Esophagus (tissue), 2 donors: ENCODE measurements at regions not wholly inside any gene's neighbourhood (a gene's known extent, or its start where the extent isn't known, plus 50 kb on each side); places are given as distances from the start of the nearest gene placed in this dataset.

ENCODE experiments used
- H3K27ac ChIP-seq, 2 donors: one replicate each; pipeline ENCODE4 v1.5.1; 2013; ENCODE audit warnings: low read depth in 2 of 2, mild to moderate bottlenecking in 2 of 2, inconsistent platforms in 1 of 2, low read length in 1 of 2, moderate library complexity in 1 of 2
- H3K27me3 ChIP-seq, 2 donors: one replicate each; pipeline ENCODE4 v1.6.1; 2013; ENCODE audit warnings: low read length in 2 of 2, control low read depth in 1 of 2, mild to moderate bottlenecking in 1 of 2; ENCODE audit not compliant: insufficient read depth in 2 of 2, control insufficient read depth in 1 of 2
- H3K36me3 ChIP-seq, 2 donors: one replicate each; pipeline ENCODE4 v1.6.1; 2013; ENCODE audit warnings: low read length in 1 of 2; ENCODE audit not compliant: control insufficient read depth in 2 of 2, insufficient read depth in 2 of 2
- H3K4me1 ChIP-seq, 2 donors: one replicate each; pipeline ENCODE4 v1.6.1; 2013; ENCODE audit warnings: low read length in 1 of 2; ENCODE audit not compliant: control insufficient read depth in 2 of 2, insufficient read depth in 2 of 2
- H3K4me3 ChIP-seq, 2 donors: one replicate each; pipeline ENCODE4 v1.5.1; 2013; ENCODE audit warnings: low read length in 2 of 2, mild to moderate bottlenecking in 2 of 2, low read depth in 1 of 2, moderate library complexity in 1 of 2
- H3K9me3 ChIP-seq, 2 donors: one replicate each; pipeline ENCODE4 v1.6.1; 2013; ENCODE audit warnings: mild to moderate bottlenecking in 2 of 2, low read depth in 1 of 2, low read length in 1 of 2, moderate library complexity in 1 of 2; ENCODE audit not compliant: control insufficient read depth in 2 of 2, insufficient read depth in 1 of 2
- WGBS, 2 donors: extraction: QIAGEN DNeasy Blood & Tissue Kit; methylation state at CpG; one replicate each; pipeline ENCODE4 v1.1.7; 2013; 5-methylcytosine and 5-hydroxymethylcytosine counted together
- donor health status: healthy with polysubstance abuse.
- donor health status: Bipolar disorder and iron deficiency.

- Histone ChIP-seq H3K36me3 (no peaks in the 10 kb centered on the region), H3K4me3 (no peak overlapping the region), H3K4me1 (no peaks in the 10 kb centered on the region), H3K9me3 (no peaks in the 10 kb centered on the region), H3K27ac (no peak overlapping the region), H3K27me3 (no peaks in the 10 kb centered on the region)
These were observed 169.2 kb downstream of the GRIN2B start for GRCh38 chr12:13812168-13812567.

GRCh38 chr12:13811061-13811460, 170.3 kb downstream of the GRIN2B start:
- Histone ChIP-seq H3K4me3 (no peak overlapping the region), H3K27me3 (no peaks in the 10 kb centered on the region), H3K9me3 (no peaks in the 10 kb centered on the region), H3K27ac (no peak overlapping the region), H3K4me1 (no peaks in the 10 kb centered on the region), H3K36me3 (no peaks in the 10 kb centered on the region)
- 58 to 74% methylated on average over 3 of the region's 3 CpGs for WGBS, 2 donors

DNA sequence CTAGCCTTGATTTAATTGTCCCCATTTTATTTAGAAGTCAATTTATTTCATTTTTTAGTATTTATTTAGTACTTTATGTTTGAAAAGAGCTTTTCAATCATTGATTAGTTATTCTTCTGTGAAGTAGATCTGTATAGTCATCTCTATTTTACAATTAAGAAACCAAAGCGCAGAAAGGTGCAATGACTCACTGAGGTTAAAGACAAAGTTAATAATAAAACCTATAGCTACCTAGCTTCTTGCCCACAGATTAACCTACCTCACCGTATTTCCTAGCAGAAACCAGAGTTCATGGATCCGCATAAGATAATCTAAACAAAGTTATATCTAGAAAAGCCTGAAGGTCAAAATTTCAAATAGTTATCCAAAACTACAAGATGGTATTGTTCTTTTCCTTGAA, 176.4 kb downstream of the GRIN2B start:
- no peak overlapping the region for H3K27ac ChIP-seq
- no peaks in the 10 kb centered on the region for H3K36me3 ChIP-seq
- H3K9me3 ChIP-seq: no peaks in the 10 kb centered on the region
- no peaks in the 10 kb centered on the region for H3K4me1 ChIP-seq
- no peaks in the 10 kb centered on the region for H3K27me3 ChIP-seq
- WGBS, 2 donors: 52 to 60% methylated on average over 3 of the region's 3 CpGs
- H3K4me3 ChIP-seq: no peak overlapping the region

- Histone ChIP-seq H3K9me3 (no peaks in the 10 kb centered on the region), H3K36me3 (no peaks in the 10 kb centered on the region), H3K27me3 (no peaks in the 10 kb centered on the region), H3K4me1 (no peaks in the 10 kb centered on the region), H3K4me3 (no peak overlapping the region), H3K27ac (no peak overlapping the region)
- 57 to 68% methylated on average over 3 of the region's 3 CpGs for WGBS, 2 donors
These were observed 179.9 kb downstream of the GRIN2B start for GRCh38 chr12:13801543-13801942.

DNA sequence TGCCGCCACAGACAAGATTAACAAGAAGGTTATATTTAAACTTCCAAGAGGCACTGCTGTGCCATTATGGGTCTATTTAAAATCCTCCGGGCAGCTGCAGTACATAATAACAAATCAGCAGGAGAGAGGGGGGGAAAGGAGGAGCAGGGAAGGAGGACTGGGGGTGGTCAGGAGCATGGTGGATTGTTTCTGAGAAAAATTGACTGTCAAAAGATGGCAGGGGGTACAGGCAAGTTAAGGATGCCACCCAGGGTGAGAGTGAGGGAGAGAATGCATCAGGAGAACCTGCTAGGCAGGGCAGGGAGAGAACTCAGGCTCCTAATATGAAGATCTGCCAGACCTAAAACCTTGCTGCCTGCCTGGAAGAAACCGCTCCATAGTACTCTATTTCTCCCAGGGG, 181.8 kb downstream of the GRIN2B start:
- no peak overlapping the region for H3K4me3 ChIP-seq
- H3K36me3 ChIP-seq: no peaks in the 10 kb centered on the region
- H3K27me3 ChIP-seq: no peaks in the 10 kb centered on the region
- 45 to 55% methylated on average over 3 of the region's 3 CpGs for WGBS, 2 donors
- no peak overlapping the region for H3K27ac ChIP-seq
- H3K9me3 ChIP-seq: no peaks in the 10 kb centered on the region
- H3K4me1 ChIP-seq: no peaks in the 10 kb centered on the region

DNA sequence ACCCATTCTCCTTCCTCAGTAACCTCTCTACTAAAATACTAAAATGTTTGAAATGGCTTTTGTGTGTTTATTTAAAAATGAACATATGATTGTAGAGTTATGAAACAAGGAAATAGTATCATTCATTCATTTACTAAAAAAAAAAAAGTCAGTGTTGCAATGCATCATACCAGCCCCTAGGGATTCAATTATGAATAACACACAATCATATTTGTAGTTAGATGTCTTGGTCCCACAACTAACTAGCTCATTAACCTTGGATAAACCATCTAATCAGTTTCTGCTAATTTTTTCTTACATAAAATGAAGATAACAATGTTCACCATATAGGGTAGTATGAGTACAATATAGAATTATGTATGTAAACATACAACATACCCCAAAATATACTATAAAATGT, 183.2 kb downstream of the GRIN2B start:
- Histone ChIP-seq H3K4me3 (no peak overlapping the region), H3K4me1 (no peaks in the 10 kb centered on the region), H3K27me3 (no peaks in the 10 kb centered on the region), H3K27ac (no peak overlapping the region), H3K9me3 (no peaks in the 10 kb centered on the region), H3K36me3 (no peaks in the 10 kb centered on the region)

DNA sequence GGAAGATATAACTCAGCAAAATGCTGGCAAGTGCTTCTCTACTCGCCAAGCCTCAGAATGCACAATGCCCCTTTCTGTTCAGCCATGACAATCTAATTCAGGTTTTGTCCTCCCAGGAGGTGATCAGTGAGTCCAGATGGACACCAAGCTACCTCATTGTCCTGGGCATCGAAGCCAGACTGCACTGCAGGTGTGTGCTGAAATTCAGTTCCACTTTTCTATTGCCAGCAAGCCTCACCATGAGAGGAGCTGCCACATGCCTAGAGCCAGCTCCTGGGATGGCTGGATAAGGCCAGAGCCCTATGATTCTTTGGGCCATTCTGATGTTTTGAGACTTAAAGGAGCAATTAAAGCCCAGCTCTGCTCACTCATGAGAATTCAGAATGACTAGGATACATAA, 186.7 kb downstream of the GRIN2B start:
- Histone ChIP-seq H3K9me3 (no peaks in the 10 kb centered on the region), H3K4me3 (no peak overlapping the region), H3K27me3 (no peaks in the 10 kb centered on the region), H3K4me1 (no peaks in the 10 kb centered on the region), H3K36me3 (no peaks in the 10 kb centered on the region), H3K27ac (no peak overlapping the region)
- 81 to 89% methylated on average over 2 of the region's 2 CpGs for WGBS, 2 donors

DNA sequence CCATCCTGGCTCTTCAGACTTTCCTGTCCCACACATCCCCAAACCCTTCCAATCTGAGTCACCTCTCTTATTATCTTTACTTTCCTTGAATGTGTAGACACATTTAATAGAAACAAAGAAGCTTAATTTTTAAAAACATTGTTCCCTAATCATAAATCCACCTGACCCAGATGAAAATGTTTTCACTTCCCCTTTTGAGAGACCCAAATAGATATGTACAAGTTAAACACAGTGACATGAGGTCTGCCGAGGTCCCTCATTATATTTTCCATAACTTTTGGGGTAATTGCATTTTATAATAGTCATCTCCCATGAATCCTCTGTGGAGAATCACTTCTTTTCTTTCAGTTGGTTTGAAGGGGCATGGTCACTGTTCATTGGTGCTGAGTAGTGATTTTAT, 191.1 kb downstream of the GRIN2B start:
- no peaks in the 10 kb centered on the region for H3K4me1 ChIP-seq
- whole genome bisulfite sequencing, 2 donors: 59 to 66% methylated on average over 1 of the region's 1 CpG
- no peak overlapping the region for H3K27ac ChIP-seq
- no peaks in the 10 kb centered on the region for H3K9me3 ChIP-seq
- no peak overlapping the region for H3K4me3 ChIP-seq
- no peaks in the 10 kb centered on the region for H3K36me3 ChIP-seq
- no peaks in the 10 kb centered on the region for H3K27me3 ChIP-seq

DNA sequence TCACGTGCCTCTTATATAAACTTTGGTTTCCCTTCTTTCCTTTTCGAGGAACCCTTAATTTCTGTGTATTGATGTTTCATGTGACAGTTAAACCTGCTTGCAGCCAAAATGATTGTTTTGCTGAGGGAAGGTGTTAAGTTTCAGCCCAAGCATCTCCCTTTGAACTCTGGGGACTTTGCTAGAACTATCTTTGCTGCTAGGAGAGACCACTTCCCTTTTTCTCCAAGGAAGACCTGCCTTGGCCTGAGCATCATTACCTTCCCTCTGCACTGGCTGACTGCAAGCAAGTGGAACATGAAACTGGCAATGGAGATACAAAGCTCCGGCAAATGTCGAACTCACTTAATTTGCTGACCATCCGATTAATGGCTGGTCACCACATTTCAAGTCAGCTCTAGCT, 192.8 kb downstream of the GRIN2B start:
- 63 to 65% methylated on average over 5 of the region's 5 CpGs for WGBS, 2 donors

DNA sequence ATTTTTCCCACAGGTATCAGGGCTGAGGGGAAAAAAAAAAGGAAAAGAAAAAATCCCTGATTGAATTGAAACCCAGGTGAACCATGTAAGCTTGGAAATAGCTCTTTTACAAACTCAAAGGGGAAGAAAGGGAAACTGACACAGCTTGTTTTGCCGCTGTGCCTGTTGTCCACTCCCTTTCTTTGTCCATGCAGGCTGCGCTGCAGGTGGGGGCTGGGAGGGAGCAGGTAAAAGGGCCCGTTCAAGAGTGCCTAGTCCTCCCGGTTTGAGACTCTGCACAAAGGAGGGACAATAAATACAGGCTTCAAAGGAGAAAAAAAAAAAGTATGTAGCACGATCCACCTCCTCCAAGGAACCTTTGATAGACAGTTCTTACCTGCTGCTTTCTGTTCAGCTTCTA, 194.8 kb downstream of the GRIN2B start:
- no peaks in the 10 kb centered on the region for H3K27me3 ChIP-seq
- no peaks in the 10 kb centered on the region for H3K4me1 ChIP-seq
- H3K4me3 ChIP-seq: no peak overlapping the region
- H3K9me3 ChIP-seq: no peaks in the 10 kb centered on the region
- 38 to 41% methylated on average over 5 of the region's 5 CpGs for WGBS, 2 donors
- H3K27ac ChIP-seq: no peak overlapping the region
- H3K36me3 ChIP-seq: no peaks in the 10 kb centered on the region

More for the DNA sequence above, 192.8 kb downstream of the GRIN2B start:
- Histone ChIP-seq H3K9me3 (no peaks in the 10 kb centered on the region), H3K4me1 (no peaks in the 10 kb centered on the region), H3K36me3 (no peaks in the 10 kb centered on the region), H3K27me3 (no peaks in the 10 kb centered on the region), H3K4me3 (no peak overlapping the region), H3K27ac (no peak overlapping the region)
